Loucy (cell line): ENCODE measurements at regions not wholly inside any gene's neighbourhood (a gene's known extent, or its start where the extent isn't known, plus 50 kb on each side); places are given as distances from the start of the nearest gene placed in this dataset.

Experiments
- CTCF ChIP-seq: fragments of 200-600 bp; sonication (generic); conservative IDR thresholded peaks from 2 replicates; pipeline ENCODE4 v1.5.1; 2014; ENCODE audit warnings: mild to moderate bottlenecking, antibody characterized with exemption, low read length
- EZH2phosphoT487 ChIP-seq: fragments of 200-600 bp; IDR thresholded peaks from 2 replicates; pipeline ENCODE4 v1.6.1; 2018; ENCODE audit warnings: antibody characterized with exemption, mild to moderate bottlenecking, moderate library complexity, borderline replicate concordance

DNA sequence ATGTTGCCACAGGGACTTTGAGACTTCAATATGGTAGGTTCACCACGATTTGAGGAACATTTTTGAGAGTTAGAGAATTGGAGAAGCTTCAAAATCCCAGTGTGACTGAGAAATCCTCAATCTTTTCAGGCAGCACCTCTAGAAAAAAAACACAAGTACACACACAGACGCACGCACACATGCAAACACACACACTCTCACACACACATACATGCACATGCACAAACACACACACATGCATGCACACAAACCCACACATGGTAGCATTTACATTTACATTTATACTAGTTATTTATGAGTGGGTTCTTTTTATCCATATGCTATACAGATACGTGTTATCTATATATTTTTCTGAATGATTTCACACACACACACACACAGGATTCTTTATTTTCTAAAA is 901.9 kb downstream of the GATA3 start:
- TF ChIP-seq CTCF (no peak), EZH2phosphoT487 (no peak)
